Activated T-cell treated with anti-CD3 and anti-CD28 coated beads, Interleukin-2, amount 50 U/mL, for 72 hours (primary cell): ENCODE measurements at regions not wholly inside any gene's neighbourhood (a gene's known extent, or its start where the extent isn't known, plus 50 kb on each side); places are given as distances from the start of the nearest gene placed in this dataset.

Source experiments
- ATAC-seq, 2 donors: fragments of 150-1000 bp; cut with Tn5 transposase; replicated peaks in 1 of 2; 2 replicates each; pipeline ENCODE4 v1.10.0; 2021; ENCODE audit warnings: moderate library complexity in 2 of 2, mild to moderate bottlenecking in 1 of 2
- DNase-seq, 2 donors: peaks; one replicate each; pipeline ENCODE4 v3.0.0; 2021 to 2022; ENCODE audit warnings: mixed read lengths in 1 of 2
- H3K27ac Mint-ChIP-seq: one replicate; pipeline ENCODE4 v1.8.0; 2022; ENCODE audit warnings: mild to moderate bottlenecking, moderate library complexity, mixed read lengths
- H3K27me3 Mint-ChIP-seq: one replicate; pipeline ENCODE4 v1.8.0; 2022; ENCODE audit warnings: low read depth, mixed read lengths
- H3K36me3 Mint-ChIP-seq, 2 donors: one replicate each; pipeline ENCODE4 v1.8.0; 2022; ENCODE audit warnings: mixed read lengths in 2 of 2, mild to moderate bottlenecking in 1 of 2; ENCODE audit not compliant: insufficient read depth in 2 of 2
- H3K4me1 Mint-ChIP-seq: one replicate; pipeline ENCODE4 v1.8.0; 2022; ENCODE audit warnings: low read depth, mixed read lengths
- H3K4me3 Mint-ChIP-seq, 2 donors: one replicate each; pipeline ENCODE4 v1.8.0; 2022; ENCODE audit warnings: mild to moderate bottlenecking in 2 of 2, mixed read lengths in 2 of 2, moderate library complexity in 2 of 2
- H3K9me3 Mint-ChIP-seq, 2 donors: one replicate each; pipeline ENCODE4 v1.8.0; 2022; ENCODE audit warnings: mixed read lengths in 2 of 2

- Mint-ChIP-seq H3K36me3 (no peaks in the 10 kb centered on the region), H3K9me3 (no peaks in the 10 kb centered on the region), H3K27ac (no peak overlapping the region), H3K27me3 (peaks cover 7% of the 10 kb centered on the region), H3K4me1 (no peaks in the 10 kb centered on the region), H3K4me3 (no peak overlapping the region)
- ATAC-seq (no peak), DNase-seq (no peak)
These were observed 441.9 kb upstream of the NPVF start for GRCh38 chr7:25669961-25670841.

- no peak overlapping the region for H3K4me3 Mint-ChIP-seq
These were observed 442.8 kb upstream of the NPVF start for GRCh38 chr7:25671111-25671510.

GRCh38 chr7:25672496-25672895 is 444.2 kb upstream of the NPVF start:
- H3K4me1 Mint-ChIP-seq: no peaks in the 10 kb centered on the region

More at GRCh38 chr7:25671111-25671510, 442.8 kb upstream of the NPVF start:
- ATAC-seq (no peak), DNase-seq (no peak)
- Mint-ChIP-seq H3K27me3 (no peaks in the 10 kb centered on the region), H3K4me1 (no peaks in the 10 kb centered on the region), H3K36me3 (no peaks in the 10 kb centered on the region), H3K27ac (no peak overlapping the region), H3K9me3 (no peaks in the 10 kb centered on the region)

GRCh38 chr7:25675789-25676474 is 447.6 kb upstream of the NPVF start:
- H3K9me3 Mint-ChIP-seq: no peaks in the 10 kb centered on the region
- DNase-seq (no peak), ATAC-seq (no peak)
- no peak overlapping the region for H3K4me3 Mint-ChIP-seq
- H3K4me1 Mint-ChIP-seq: no peaks in the 10 kb centered on the region
- no peak overlapping the region for H3K27ac Mint-ChIP-seq
- H3K27me3 Mint-ChIP-seq: no peaks in the 10 kb centered on the region
- H3K36me3 Mint-ChIP-seq: no peaks in the 10 kb centered on the region

More at GRCh38 chr7:25672496-25672895, 444.2 kb upstream of the NPVF start:
- Mint-ChIP-seq H3K27me3 (no peaks in the 10 kb centered on the region), H3K9me3 (no peaks in the 10 kb centered on the region), H3K4me3 (no peak overlapping the region), H3K27ac (no peak overlapping the region), H3K36me3 (no peaks in the 10 kb centered on the region)
- DNase-seq: no peak
- ATAC-seq: no peak

- no peak for ATAC-seq
These were observed 449.3 kb upstream of the NPVF start for GRCh38 chr7:25677595-25677994.

GRCh38 chr7:25678215-25678614 is 449.9 kb upstream of the NPVF start:
- ATAC-seq (no peak), DNase-seq (no peak)
- H3K4me3 Mint-ChIP-seq: no peak overlapping the region
- H3K4me1 Mint-ChIP-seq: no peaks in the 10 kb centered on the region
- no peaks in the 10 kb centered on the region for H3K36me3 Mint-ChIP-seq
- no peak overlapping the region for H3K27ac Mint-ChIP-seq
- H3K9me3 Mint-ChIP-seq: no peaks in the 10 kb centered on the region
- H3K27me3 Mint-ChIP-seq: no peaks in the 10 kb centered on the region

More at GRCh38 chr7:25677595-25677994, 449.3 kb upstream of the NPVF start:
- no peak overlapping the region for H3K4me3 Mint-ChIP-seq
- H3K36me3 Mint-ChIP-seq: no peaks in the 10 kb centered on the region
- no peaks in the 10 kb centered on the region for H3K9me3 Mint-ChIP-seq
- H3K27me3 Mint-ChIP-seq: no peaks in the 10 kb centered on the region
- H3K4me1 Mint-ChIP-seq: no peaks in the 10 kb centered on the region
- no peak overlapping the region for H3K27ac Mint-ChIP-seq
- no peak for DNase-seq

- Mint-ChIP-seq H3K4me3 (no peak overlapping the region), H3K4me1 (peaks cover 9% of the 10 kb centered on the region), H3K9me3 (no peaks in the 10 kb centered on the region), H3K27me3 (no peaks in the 10 kb centered on the region), H3K27ac (no peak overlapping the region), H3K36me3 (no peaks in the 10 kb centered on the region)
- DNase-seq (no peak), ATAC-seq (no peak)
These were observed 452.4 kb upstream of the NPVF start for GRCh38 chr7:25680636-25681035.

- ATAC-seq (no peak), DNase-seq (no peak)
- H3K4me1 Mint-ChIP-seq: peaks cover 9% of the 10 kb centered on the region
- no peaks in the 10 kb centered on the region for H3K27me3 Mint-ChIP-seq
- no peaks in the 10 kb centered on the region for H3K9me3 Mint-ChIP-seq
- no peaks in the 10 kb centered on the region for H3K36me3 Mint-ChIP-seq
- no peak overlapping the region for H3K4me3 Mint-ChIP-seq
- H3K27ac Mint-ChIP-seq: no peak overlapping the region
These were observed 456.1 kb upstream of the NPVF start for GRCh38 chr7:25684360-25684759.

GRCh38 chr7:25686493-25686892 is 458.2 kb upstream of the NPVF start:
- DNase-seq (no peak), ATAC-seq (no peak)
- Mint-ChIP-seq H3K27me3 (no peaks in the 10 kb centered on the region), H3K4me1 (peaks cover 9% of the 10 kb centered on the region), H3K9me3 (no peaks in the 10 kb centered on the region), H3K27ac (no peak overlapping the region), H3K36me3 (no peaks in the 10 kb centered on the region), H3K4me3 (no peak overlapping the region)

GRCh38 chr7:25694211-25694610 is 457.8 kb upstream of the NFE2L3 start:
- H3K9me3 Mint-ChIP-seq: no peaks in the 10 kb centered on the region
- H3K36me3 Mint-ChIP-seq: no peaks in the 10 kb centered on the region
- H3K4me3 Mint-ChIP-seq: no peak overlapping the region
- no peaks in the 10 kb centered on the region for H3K27me3 Mint-ChIP-seq
- ATAC-seq (no peak), DNase-seq (no peak)
- H3K4me1 Mint-ChIP-seq: no peaks in the 10 kb centered on the region
- no peak overlapping the region for H3K27ac Mint-ChIP-seq

GRCh38 chr7:25694699-25695098 is 457.3 kb upstream of the NFE2L3 start:
- DNase-seq (no peak), ATAC-seq (no peak)
- Mint-ChIP-seq H3K4me3 (no peak overlapping the region), H3K27me3 (no peaks in the 10 kb centered on the region), H3K4me1 (no peaks in the 10 kb centered on the region), H3K27ac (no peak overlapping the region), H3K36me3 (no peaks in the 10 kb centered on the region), H3K9me3 (no peaks in the 10 kb centered on the region)

GRCh38 chr7:25696571-25696970 is 455.4 kb upstream of the NFE2L3 start:
- Mint-ChIP-seq H3K9me3 (no peaks in the 10 kb centered on the region), H3K4me1 (no peaks in the 10 kb centered on the region), H3K4me3 (no peak overlapping the region), H3K36me3 (no peaks in the 10 kb centered on the region), H3K27me3 (no peaks in the 10 kb centered on the region), H3K27ac (no peak overlapping the region)
- DNase-seq (no peak), ATAC-seq (no peak)

GRCh38 chr7:25698451-25699113 is 453.4 kb upstream of the NFE2L3 start:
- ATAC-seq: no peak
- Mint-ChIP-seq H3K4me3 (no peak overlapping the region), H3K4me1 (no peaks in the 10 kb centered on the region), H3K27me3 (no peaks in the 10 kb centered on the region), H3K36me3 (no peaks in the 10 kb centered on the region), H3K27ac (no peak overlapping the region), H3K9me3 (peaks cover 3 to 4% of the 10 kb centered on the region in 2 donors)
- no peak for DNase-seq
